Testis (tissue), 2 donors: ENCODE measurements at regions not wholly inside any gene's neighbourhood (a gene's known extent, or its start where the extent isn't known, plus 50 kb on each side); places are given as distances from the start of the nearest gene placed in this dataset.

Experiments used
- POLR2A ChIP-seq: fragments of 450-650 bp; IDR thresholded peaks from one replicate; pipeline ENCODE4 v1.6.1; 2017; ENCODE audit warnings: antibody characterized with exemption, mild to moderate bottlenecking, moderate library complexity
- TF ChIP-seq, protein P1 (sequence below), 3 experiments: fragments of 450-650 bp in 2 of 3; fragments of 200-600 bp in 1 of 3; sonication (generic) in 1 of 3; IDR thresholded peaks; one replicate each; pipeline ENCODE4 v1.5.1; 2016 to 2019; ENCODE audit warnings: antibody characterized with exemption in 3 of 3, mild to moderate bottlenecking in 2 of 3, moderate library complexity in 1 of 3

DNA sequence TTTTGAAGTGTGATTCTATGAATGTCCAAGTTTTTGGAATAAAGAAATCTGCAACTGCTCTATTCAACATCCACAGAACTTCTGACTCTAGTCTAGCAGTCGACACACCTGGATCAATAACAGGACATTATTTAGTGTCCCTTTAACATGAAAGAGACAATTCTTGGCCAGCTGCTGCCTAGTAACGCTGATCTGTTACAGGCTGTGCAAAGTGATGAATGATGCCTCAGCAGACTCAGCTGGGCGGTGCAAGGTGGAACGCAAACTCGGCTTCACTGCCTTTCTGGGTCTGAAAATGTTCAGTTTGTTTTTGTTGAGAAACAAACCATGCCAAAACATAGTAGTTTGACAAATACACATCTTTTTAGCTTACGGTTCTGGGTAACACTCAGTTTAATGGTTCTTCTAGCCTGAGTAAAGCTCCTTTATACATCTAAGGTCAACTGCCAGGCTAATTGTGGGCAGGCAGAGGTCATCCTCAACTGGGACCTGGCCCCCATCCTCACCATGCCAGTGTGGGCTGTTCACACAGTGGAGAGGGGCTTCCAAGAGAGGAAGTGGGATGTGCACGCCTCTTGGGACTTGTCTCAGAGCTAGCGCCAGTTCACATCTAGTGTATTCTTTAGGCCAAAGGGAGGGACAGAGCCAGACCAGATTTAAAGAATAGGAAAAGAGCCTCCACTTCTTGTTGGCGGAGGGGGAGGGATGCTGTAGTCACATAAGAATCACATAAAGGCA lies 879.7 kb downstream of the QKI start:
- TF ChIP-seq, protein P1, sequence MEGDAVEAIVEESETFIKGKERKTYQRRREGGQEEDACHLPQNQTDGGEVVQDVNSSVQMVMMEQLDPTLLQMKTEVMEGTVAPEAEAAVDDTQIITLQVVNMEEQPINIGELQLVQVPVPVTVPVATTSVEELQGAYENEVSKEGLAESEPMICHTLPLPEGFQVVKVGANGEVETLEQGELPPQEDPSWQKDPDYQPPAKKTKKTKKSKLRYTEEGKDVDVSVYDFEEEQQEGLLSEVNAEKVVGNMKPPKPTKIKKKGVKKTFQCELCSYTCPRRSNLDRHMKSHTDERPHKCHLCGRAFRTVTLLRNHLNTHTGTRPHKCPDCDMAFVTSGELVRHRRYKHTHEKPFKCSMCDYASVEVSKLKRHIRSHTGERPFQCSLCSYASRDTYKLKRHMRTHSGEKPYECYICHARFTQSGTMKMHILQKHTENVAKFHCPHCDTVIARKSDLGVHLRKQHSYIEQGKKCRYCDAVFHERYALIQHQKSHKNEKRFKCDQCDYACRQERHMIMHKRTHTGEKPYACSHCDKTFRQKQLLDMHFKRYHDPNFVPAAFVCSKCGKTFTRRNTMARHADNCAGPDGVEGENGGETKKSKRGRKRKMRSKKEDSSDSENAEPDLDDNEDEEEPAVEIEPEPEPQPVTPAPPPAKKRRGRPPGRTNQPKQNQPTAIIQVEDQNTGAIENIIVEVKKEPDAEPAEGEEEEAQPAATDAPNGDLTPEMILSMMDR (IDR thresholded peaks at IDR 0.05): no peak
- no peak for TF ChIP-seq POLR2A
